WERI-Rb-1 (cell line): ENCODE measurements at regions not wholly inside any gene's neighbourhood (a gene's known extent, or its start where the extent isn't known, plus 50 kb on each side); places are given as distances from the start of the nearest gene placed in this dataset.

ENCODE experiments used
- DNase-seq: peaks from one replicate; pipeline ENCODE4 v3.0.0-alpha.2; 2020
- H3K27ac ChIP-seq: fragments of 250-450 bp; sonication (Bioruptor Pico); 2 replicates; pipeline ENCODE4 v1.5.1; 2020; ENCODE audit warnings: mild to moderate bottlenecking, moderate library complexity
- H3K27me3 ChIP-seq: fragments of 250-450 bp; sonication (Bioruptor Pico); 2 replicates; pipeline ENCODE4 v1.5.1; 2021; ENCODE audit warnings: mild to moderate bottlenecking, low read depth, moderate library complexity; ENCODE audit not compliant: insufficient read depth, severe bottlenecking
- H3K36me3 ChIP-seq: fragments of 250-450 bp; sonication (Bioruptor Pico); 2 replicates; pipeline ENCODE4 v1.5.1; 2020; ENCODE audit warnings: mild to moderate bottlenecking, moderate library complexity
- H3K4me3 ChIP-seq: 2 replicates; pipeline ENCODE4 v1.5.1; 2011; ENCODE audit warnings: low read depth, mild to moderate bottlenecking, control low read depth, low read length
- H3K9me3 ChIP-seq: fragments of 250-450 bp; sonication (Bioruptor Pico); 2 replicates; pipeline ENCODE4 v1.5.1; 2021; ENCODE audit warnings: mild to moderate bottlenecking, moderate library complexity; ENCODE audit not compliant: severe bottlenecking
- CTCF ChIP-seq: IDR thresholded peaks from 2 replicates; pipeline ENCODE4 v1.5.1; 2011; ENCODE audit warnings: low read depth, mild to moderate bottlenecking, control low read depth, inconsistent platforms, low read length

GRCh38 chr1:189962181-189962580 is 515.5 kb downstream of the BRINP3 start:
- H3K36me3 ChIP-seq: no peaks in the 10 kb centered on the region
- no peak for TF ChIP-seq CTCF
- H3K27ac ChIP-seq: no peak overlapping the region
- no peaks in the 10 kb centered on the region for H3K27me3 ChIP-seq
- DNase-seq: no peak
- H3K9me3 ChIP-seq: no peaks in the 10 kb centered on the region
- H3K4me3 ChIP-seq: no peak overlapping the region

GRCh38 chr1:189970331-189971230 is 507.1 kb downstream of the BRINP3 start:
- Histone ChIP-seq H3K9me3 (no peaks in the 10 kb centered on the region), H3K27me3 (no peaks in the 10 kb centered on the region), H3K27ac (no peak overlapping the region), H3K4me3 (no peak overlapping the region), H3K36me3 (no peaks in the 10 kb centered on the region)
- no peak for TF ChIP-seq CTCF
- DNase-seq: no peak

DNA sequence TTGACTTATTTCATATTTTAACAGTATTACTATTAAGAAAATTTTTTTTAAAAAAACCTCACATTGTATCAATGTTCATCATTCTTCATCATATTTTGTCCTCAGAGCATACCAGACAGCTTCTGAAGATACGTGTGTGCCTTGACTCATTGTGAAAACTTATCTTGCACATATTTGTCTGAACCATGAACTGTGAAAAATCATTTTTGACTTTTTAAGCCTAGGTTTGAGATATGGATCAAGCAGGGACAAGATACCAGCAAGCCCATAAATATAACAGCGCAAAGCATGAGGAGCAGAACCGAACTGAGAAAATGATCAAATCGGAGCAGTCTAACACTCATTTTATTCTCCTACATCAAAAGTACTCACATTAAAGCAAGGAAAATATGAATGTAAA is 506.0 kb downstream of the BRINP3 start:
- H3K27ac ChIP-seq: no peak overlapping the region
- H3K27me3 ChIP-seq: no peaks in the 10 kb centered on the region
- H3K9me3 ChIP-seq: no peaks in the 10 kb centered on the region
- no peak overlapping the region for H3K4me3 ChIP-seq
- DNase-seq: no peak
- TF ChIP-seq CTCF: no peak
- no peaks in the 10 kb centered on the region for H3K36me3 ChIP-seq

DNA sequence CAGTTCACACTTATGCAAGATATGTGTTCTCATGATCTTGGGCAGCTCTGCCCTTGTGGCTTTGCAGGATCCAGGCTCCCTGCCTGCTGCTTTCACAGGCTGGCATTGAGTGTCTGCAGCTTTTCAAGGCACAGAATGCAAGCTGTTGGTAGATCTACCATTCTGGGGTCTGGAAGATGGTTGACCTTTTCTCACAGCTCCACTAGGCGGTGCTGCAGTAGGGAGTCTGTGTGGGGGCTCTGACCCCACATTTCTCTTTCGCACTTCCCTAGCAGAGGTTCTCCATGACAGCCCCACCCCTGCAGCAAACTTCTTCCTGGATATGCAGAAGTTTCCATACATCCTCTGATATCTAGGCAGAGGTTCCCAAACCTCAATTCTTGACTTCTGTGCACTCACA is 500.5 kb downstream of the BRINP3 start:
- H3K4me3 ChIP-seq: no peak overlapping the region
- H3K27ac ChIP-seq: no peak overlapping the region
- DNase-seq: no peak
- H3K36me3 ChIP-seq: no peaks in the 10 kb centered on the region
- no peaks in the 10 kb centered on the region for H3K9me3 ChIP-seq
- H3K27me3 ChIP-seq: no peaks in the 10 kb centered on the region
- TF ChIP-seq CTCF: no peak

DNA sequence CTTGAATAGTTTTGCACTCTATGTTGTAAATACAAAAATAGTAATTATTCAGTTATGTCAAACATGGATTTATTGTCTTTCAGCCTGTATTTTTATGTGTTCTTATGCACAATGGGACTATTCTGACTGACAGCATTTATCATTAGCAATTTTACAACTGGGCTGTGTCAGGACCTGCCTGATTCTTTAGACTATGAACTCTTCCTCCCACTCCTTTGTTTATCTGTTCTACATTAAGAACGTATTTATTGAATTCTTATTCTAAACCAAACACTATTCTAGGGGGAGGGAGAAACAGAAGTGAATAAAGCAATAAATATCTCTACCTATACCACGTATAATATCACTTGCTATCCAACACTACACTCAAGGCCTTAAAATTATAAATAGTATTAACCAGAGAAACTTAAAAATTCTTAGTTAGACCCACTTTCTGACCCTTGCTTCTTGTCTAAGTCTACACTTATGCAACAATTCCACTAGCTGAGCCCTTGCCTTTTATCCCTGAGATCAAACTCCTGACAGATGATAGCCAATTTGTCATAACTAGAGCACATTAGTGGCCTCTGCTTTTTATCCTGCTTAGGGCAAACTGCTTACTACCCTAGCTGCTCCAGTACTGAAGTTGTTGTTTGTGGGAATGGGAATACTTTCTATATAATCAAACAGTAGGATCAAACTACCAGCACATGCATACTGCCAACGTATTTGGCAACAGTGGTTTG is 494.3 kb downstream of the BRINP3 start:
- no peak for TF ChIP-seq CTCF
- no peak overlapping the region for H3K4me3 ChIP-seq
- H3K36me3 ChIP-seq: no peaks in the 10 kb centered on the region
- H3K27ac ChIP-seq: no peak overlapping the region
- H3K9me3 ChIP-seq: no peaks in the 10 kb centered on the region
- H3K27me3 ChIP-seq: no peaks in the 10 kb centered on the region
- no peak for DNase-seq
